ENCODE measurements at regions not wholly inside any gene's neighbourhood (a gene's known extent, or its start where the extent isn't known, plus 50 kb on each side); places are given as distances from the start of the nearest gene placed in this dataset.
"Not testable (repeated sequence)": the region's sequence is repeated elsewhere in the genome, so short reads cannot be mapped to it uniquely, and the experiment has no call there.

DNA sequence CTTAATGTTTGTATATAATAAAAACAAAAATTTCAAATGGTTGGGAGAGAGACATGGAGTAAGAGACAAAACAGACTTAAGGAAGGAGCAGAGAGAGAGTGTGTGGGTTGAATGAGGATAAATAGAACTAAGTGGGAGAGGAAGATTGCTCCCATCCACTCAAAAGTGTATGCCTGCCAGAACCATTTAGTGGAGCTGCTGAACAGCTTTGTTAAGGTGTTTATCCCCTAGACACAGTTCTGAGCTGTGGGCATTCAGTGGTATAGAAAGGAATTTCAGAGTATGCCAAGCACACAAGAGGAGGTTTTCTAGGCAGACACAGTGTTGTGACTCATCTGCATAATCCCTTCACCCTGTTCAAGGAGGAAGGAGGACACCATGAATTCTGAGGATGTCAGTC lies 508.6 kb upstream of the EPHA5 start:
- no peak for DNase-seq (ENCODE audit: low read depth in 2 of 2)

DNA sequence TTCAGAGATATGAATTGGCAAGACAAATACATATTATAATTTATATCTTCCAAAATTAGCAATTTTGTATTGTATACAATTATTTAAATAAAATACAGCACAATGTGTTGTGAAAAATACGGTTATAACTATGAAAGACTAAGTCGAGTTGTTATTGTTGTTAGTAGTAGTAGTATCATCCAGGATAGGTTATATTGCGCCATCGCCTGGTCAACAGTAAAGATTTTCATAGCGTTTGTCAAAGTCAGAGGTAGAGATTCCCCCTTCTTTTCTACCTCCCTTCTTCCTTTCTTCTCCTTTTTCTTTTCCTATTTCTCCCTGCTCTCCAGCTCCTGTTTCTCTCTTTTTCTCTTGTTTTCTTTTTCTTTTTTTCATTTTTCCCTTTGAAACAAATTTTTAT lies 499.1 kb upstream of the EPHA5 start:
- no peak for DNase-seq (ENCODE audit: low read depth in 2 of 2)

DNA sequence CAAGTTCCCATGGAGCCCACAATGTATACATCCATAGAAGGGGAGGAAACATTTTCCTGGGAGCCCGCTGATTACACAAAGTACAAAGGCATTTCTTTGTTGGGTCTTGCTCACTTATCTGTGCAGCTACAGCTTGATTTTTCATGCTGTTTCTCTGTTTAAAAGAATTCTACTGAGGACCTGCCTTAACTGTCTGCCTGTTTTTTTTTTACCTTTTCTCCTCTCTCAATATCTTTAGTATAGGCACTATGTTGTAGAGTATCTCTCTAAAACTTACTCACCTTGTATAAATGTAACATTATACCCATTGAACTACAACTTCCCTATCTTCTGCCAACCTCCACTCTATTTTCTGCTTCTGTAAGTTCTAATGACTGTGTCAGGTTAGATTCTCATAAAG lies 494.6 kb upstream of the EPHA5 start:
- no peak for DNase-seq (ENCODE audit: low read depth in 2 of 2)

DNA sequence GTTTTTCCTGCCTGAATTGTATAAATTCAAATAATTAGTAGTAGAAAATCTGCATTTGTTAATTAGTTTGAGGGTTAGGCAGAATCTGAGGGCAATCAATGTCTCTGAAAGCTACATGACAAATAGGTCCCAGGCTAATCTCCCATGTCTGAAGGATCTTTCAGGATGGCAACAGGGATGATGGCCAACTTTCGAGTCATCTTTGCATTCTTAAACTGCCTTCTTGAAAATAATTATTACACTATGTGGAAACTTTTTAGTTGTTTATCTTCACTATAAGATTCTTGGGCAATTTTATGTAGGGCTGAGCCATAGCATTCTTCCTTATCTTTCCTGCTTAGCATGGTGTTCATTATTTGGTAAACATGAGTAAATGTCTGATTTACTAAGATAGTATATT lies 490.3 kb upstream of the EPHA5 start:
- no peak for DNase-seq (ENCODE audit: low read depth in 2 of 2)

DNA sequence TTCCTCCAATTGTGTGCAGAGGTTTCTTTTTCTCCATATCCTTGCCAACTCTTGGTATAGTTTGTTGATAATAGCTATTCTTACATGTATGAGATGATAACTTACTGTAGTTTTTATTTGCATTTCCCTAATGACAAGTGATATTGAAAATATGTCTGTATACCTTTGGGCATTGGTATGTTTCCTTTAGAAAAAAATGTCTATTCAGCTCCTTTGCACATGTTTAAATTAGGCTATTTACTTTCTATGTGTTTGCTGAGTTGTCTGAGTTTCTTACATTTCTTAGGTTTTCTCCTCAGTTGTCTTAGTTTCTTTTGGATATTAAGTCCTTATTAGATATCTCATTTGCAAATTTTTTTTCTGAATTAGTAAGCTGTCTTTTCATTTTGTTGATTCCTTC lies 487.3 kb upstream of the EPHA5 start:
- DNase-seq (ENCODE audit: low read depth in 2 of 2): no peak

DNA sequence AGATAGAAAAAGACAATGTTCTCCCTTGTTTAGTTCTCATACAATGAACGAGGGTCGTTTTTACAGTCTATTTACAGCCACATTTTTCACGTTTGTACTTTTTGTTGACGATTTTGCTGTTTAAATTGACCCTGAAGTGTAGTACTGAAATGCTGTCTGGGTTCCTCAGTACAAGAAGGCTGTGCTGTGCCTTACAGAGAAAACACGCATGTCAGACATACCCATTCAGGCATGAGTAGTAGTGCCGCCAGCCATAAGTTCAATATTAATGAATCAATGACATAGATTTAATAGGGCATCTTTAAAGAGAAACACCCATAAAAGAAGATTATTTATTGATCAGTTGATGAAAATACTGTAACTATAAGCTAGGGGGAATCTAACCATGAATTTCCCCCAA lies 459.8 kb upstream of the EPHA5 start:
- DNase-seq (ENCODE audit: low read depth in 2 of 2): no peak

DNA sequence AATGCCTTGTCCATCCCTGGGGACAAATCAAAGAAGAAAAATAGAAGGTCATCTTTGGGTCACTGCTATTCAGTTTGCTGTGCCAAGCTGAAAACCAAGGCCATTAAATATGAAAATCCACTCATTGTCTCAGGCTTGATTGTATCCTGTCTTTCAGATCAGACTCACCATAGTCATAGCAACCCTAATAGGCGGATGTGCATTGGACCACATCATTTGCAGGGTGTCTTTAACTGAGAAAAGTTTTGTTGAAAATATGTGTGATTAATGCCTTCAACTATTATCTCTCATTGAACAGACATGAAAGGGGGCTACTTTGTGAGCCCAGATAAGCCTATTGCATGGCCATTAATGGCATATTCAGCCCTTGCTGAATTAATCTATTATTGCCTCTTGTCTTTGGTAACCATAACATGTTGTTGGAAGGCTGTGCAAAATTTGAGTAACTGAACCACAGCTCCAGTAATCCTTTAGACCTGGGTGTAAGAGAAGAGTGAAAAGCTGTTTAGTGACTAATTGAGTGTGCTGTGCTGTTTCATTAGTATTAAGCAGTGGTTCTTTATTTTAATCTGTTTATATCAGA lies 453.6 kb upstream of the EPHA5 start:
- no peak for DNase-seq (ENCODE audit: low read depth in 2 of 2)

DNA sequence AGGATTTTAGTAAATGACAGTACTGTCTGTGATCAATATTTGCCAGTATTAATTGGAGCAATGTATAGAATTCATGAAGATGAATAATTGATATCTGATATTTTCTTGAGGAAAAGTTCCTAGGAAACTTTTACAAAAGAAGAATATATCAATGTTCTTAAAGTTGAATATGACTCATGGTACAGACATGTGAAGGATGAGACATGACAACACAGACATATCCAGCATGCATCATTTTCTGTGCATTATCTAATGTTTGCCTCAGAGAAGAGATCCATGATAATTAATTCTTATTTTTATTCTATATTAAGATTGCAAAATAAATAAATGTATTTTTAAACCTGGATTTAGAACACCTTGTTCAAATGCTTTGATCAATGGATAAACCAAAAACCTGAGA lies 452.9 kb upstream of the EPHA5 start:
- no peak for DNase-seq (ENCODE audit: low read depth in 2 of 2)

DNA sequence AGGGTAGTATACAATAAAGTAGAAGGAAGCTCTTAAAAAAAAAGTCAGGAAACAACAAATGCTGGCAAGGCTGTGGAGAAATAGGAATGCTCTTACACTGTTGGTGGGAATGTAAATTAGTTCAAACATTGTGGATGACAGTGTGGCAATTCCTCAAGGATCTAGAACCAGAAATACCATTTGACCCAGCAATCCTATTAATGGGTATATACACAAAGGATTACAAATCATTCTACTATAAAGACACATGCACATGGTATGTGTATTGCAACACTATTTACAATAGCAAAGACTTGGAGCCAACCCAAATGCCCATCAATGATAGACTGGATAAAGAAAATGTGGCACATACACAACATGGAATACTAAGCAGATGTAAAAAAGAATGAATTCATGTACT lies 444.9 kb upstream of the EPHA5 start:
- not testable (repeated sequence) for DNase-seq (ENCODE audit: low read depth in 2 of 2)

DNA sequence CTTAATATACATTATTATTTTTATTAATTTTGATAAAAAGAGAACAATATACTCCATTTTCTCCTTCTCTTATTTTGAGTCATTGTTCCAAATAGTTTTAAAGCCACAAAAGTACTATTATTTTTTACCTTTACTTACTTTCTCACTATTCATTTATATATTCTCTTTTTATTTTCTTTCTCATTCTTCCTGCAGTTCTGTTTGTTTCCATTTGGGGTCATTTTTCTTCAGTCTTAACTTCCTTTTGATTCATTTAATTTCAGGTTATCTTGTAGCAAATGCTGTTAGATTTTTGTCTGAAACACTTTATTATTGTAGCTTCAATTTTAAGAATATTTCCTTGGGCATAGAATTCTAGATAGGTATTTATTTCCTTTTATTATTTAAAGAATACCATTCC lies 438.6 kb upstream of the EPHA5 start:
- no peak for DNase-seq (ENCODE audit: low read depth in 2 of 2)

DNA sequence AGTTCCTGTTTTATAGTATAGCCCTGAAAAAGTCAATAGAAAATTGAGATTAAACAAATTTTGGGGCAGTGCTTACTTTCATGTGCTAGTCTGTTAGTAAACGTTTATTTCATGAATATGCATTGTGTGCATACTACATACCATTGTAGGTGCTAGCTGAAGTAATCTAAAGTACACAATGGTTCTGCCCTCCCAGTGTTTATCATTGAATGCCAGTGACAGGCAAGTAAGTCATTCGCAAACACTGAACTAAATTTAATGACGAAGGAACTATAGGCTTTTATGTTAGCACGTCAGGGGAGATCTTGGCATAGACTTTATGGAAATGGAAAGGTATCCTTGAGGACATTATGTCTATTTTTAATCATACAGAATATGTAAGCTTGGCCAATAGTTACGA lies 426.9 kb upstream of the EPHA5 start:
- DNase-seq (ENCODE audit: low read depth in 2 of 2): no peak

DNA sequence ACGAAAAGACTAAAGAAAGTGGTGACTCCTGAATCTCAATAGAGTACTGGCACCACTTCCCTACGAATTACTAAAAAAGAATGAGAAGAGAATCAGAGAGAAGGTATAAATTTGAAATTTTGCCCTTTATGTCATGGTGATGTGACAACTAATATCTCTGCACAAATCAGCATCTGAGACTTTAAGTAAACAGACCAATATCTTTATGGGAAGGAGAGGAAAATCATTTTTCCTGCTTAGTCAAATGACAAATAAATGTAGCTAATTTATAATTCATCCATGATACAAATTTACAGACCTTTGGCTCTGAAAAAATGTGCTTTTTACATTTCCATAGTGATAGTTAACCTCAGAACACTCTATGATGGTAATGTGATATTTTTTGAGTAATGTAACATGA lies 424.8 kb upstream of the EPHA5 start:
- no peak for DNase-seq (ENCODE audit: low read depth in 2 of 2)

DNA sequence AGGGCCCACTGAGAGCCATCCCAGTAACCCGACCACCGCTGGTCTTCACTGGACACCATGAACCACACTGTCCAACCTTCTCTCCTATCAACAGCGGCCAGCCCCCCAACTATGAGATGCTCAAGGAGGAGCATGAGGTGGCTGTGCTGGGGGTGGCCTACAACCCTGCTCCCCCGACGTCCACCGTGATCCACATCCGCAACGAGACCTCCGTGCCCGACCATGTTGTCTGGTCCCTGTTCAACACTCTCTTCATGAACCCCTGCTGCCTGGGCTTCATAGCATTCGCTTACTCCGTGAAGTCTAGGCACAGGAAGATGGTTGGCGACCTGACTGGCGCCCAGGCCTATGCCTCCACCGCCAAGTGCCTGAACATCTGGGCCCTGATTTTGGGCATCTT lies 423.8 kb upstream of the EPHA5 start:
- DNase-seq (ENCODE audit: low read depth in 2 of 2): no peak

DNA sequence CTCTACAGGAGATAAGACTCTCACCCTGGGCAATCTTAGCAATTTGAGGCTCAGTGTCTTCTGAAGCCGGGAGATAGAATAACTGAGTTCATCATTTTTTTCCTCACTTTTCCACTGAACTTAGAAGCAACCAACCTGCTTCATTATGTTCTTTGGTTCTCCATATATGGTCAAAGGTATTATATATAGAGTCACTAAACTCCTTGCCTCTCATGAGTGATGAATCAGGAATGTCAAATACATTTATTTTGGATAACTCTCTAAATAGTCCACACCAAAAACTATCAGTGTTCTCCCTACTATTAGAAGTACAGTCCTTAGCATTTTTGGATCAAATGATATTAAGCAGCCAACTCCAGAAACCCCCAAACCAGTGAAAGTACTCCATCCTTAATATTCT lies 421.5 kb upstream of the EPHA5 start:
- no peak for DNase-seq (ENCODE audit: low read depth in 2 of 2)

DNA sequence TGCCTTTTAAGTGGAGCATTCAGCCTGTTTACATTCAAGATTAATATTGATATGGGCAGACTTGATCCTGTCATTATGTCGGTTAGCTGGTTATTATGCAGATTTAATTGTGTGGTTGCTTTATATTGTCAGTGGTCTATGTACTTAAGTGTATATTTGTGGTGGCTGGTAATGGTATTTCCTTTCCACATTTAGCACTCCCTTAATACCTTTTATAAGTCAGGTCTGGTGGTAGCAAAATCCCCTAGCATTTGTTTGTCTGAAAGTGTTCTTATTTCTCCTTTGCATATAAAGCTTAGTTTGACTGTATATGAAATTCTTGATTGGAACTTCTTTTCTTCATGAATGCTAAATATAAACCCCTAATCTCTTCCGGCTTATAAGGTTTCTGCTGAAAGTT lies 403.7 kb upstream of the EPHA5 start:
- DNase-seq (ENCODE audit: low read depth in 2 of 2): no peak

DNA sequence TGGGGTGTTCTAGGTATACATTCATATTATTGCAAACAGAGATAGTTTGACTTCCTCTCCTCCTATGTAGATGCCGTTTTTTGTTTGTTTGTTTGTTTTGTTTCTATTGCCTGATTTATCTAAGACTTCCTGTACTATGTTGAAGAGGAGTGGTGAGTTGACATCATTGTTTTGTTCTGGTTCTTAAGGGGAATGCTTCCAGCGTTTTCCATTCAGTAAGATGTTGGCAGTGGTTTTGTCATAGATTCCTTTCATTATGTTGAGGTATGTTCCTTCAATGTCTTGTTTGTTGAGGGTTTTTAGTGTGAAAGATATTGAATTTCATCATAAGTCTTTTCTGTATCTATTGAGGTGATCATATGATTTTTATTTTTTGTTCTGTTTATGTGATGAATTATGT lies 401.6 kb upstream of the EPHA5 start:
- no peak for DNase-seq (ENCODE audit: low read depth in 2 of 2)

DNA sequence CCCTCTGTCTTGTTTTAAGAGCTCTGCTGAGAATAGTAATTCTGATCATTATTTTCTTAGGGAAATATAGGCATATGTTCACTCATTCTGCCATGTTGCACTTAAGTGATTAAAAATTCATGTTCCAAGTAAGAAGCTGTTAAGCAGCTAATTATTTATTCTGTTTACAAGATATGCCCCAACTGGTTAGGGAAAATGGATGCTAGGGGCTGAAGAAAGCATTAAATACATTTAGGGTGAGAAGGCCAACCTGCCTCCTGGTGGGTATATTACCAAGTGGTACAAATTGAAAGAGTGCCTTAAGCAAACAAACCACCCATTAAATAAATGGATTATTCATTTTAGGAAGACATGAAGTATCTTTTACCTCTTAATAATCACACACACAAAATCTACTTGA lies 392.6 kb upstream of the EPHA5 start:
- DNase-seq (ENCODE audit: low read depth in 2 of 2): no peak

DNA sequence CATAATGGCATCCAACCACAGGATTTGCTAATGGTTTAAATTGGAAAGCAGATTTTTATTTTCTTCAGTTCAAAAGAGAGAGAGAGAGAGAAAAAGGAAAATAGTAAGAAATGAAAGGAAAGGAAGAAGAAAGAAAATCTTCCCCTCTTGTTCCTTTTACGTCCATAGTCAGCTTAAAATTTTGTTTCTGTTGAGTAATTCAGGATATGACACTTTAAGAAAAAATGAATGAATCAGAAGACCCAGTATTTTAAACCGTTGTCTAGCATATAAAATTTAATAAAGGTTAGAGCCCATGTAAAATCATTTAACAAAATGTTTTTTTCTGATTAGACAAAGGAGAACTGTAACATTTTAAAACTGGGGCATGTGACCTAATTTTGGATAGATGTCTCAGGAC lies 391.8 kb upstream of the EPHA5 start:
- no peak for DNase-seq (ENCODE audit: low read depth in 2 of 2)

DNA sequence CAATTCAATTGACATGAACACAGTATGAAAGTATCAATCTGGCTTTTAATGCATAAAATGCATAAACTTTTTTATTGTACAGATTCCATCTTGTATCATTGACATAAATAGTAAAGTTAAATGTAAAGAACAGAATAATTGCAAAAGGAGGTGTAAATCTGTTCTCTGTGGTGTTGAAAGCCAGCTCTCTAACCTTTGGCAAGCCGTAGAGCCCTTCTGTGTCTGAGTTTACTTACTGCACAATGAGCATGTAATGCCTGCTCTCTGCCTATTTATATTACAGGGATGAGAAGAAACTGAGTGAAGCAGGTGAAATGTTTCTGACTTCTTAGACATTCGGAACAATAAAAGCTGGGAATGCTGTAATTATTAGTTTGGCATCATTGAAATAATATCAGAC lies 389.3 kb upstream of the EPHA5 start:
- no peak for DNase-seq (ENCODE audit: low read depth in 2 of 2)

DNA sequence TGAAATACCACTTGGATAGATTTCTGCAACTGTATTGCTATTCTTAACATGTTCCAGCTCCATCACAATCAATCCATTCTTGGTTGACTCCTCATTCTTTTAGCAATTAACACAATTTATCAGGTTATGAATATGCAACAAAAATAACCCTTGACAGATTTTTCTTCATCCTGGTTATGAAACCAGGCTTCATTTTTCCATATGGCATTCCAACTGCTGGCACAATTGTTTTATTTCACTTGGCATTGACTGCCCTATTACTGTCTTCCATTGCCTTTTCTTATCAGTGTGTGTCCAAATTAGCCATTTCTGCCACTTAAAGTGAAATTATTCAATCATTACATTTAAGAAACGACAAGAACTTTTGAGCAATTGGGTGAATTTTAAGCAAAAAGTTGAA lies 388.8 kb upstream of the EPHA5 start:
- DNase-seq (ENCODE audit: low read depth in 2 of 2): no peak

DNA sequence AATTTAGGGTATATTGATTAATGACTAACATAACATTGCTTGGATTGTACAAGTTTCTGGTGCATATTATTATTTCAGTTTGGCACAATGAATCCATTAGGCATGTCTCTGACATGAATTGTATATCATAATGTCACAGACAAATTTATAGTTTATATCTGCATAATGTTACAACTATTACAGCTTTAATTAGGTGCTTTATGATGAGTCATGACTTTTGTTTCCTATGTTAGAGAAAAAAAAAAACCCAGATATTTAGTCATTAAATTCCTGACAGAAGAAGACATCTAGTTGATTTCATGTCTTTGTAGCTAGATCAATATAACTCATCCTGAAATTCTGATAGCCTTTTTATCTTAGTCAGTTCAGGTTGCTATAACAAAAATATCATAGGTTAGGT lies 385.7 kb upstream of the EPHA5 start:
- DNase-seq (ENCODE audit: low read depth in 2 of 2): no peak

DNA sequence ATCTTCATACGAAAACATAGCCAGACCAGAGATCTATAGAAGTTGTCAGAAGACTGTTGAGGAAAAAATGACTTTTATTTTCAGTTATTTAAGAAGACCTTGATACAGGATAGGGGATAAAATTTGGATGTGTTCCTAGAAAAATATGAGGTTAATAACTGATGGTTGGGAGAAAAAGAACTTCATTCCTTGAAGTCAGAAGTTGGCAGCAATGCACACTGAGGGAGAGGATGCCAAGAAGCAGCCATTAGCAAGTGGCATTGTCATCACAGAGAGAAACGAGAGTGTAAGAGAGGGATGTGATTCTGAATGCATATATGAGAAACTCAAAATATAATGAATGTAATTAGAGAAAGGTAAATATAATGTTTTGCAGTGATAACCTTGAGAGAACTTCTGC lies 382.1 kb upstream of the EPHA5 start:
- DNase-seq (ENCODE audit: low read depth in 2 of 2): no peak

DNA sequence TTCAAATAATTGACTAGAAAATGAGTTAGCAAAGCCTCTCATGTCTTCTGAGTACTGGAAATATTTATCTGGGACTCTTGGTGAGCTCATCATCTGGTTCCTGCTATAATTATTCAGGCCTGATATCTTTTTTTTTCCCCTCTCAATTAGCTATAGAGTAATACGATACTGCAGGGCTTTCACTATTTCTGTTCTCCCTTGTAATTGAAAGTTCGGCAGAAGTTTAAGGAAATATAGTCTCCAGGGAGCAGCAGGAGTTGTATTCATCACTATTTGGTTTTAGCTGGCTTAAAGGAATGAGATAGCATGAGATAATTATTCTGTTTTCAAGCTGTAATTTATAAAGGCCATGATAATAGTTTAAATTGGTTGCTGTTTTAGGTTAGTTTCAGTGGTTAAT lies 378.6 kb upstream of the EPHA5 start:
- no peak for DNase-seq (ENCODE audit: low read depth in 2 of 2)

DNA sequence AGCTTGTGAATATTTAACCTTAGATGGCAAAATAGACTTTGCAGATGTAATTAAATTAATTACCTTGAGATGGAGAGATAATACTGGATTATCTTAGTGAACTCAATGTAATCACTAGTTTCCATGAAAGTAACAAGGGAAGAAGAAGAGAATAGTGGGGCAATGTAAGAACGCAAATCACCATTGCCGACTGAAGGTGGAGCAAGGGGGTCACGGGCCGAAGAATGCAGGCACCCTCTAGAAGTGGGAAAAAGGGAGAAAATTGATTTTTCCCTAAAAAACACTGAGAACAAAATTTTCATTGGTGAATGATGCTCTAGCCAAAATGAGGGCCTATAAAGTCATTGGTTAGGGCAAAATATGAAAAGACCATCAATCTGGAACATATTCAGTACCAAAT lies 375.6 kb upstream of the EPHA5 start:
- no peak for DNase-seq (ENCODE audit: low read depth in 2 of 2)

DNA sequence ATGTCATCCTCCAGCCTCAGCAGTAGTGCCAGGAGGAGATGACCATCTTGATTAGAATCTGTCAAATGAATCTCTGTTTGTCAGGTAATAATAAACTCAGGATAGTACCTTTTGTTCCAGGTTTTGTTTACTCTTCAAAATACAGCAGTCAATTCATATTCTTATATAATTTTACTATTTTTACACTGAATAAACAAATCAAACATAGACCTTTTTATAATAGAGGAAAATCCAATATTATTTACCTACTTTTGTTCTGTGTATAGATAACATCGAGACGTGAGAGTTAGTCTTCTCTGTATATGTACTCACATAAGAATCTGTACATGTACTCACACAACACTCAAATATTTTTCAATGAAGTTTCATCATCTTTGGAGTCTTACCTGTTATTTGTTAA lies 365.4 kb upstream of the EPHA5 start:
- DNase-seq (ENCODE audit: low read depth in 2 of 2): no peak

Data from activated CD8-positive, alpha-beta memory T cell treated with anti-CD3 and anti-CD28 coated beads for 4 hours (primary cell).